ENCODE measurements at regions not wholly inside any gene's neighbourhood (a gene's known extent, or its start where the extent isn't known, plus 50 kb on each side); places are given as distances from the start of the nearest gene placed in this dataset.

DNA sequence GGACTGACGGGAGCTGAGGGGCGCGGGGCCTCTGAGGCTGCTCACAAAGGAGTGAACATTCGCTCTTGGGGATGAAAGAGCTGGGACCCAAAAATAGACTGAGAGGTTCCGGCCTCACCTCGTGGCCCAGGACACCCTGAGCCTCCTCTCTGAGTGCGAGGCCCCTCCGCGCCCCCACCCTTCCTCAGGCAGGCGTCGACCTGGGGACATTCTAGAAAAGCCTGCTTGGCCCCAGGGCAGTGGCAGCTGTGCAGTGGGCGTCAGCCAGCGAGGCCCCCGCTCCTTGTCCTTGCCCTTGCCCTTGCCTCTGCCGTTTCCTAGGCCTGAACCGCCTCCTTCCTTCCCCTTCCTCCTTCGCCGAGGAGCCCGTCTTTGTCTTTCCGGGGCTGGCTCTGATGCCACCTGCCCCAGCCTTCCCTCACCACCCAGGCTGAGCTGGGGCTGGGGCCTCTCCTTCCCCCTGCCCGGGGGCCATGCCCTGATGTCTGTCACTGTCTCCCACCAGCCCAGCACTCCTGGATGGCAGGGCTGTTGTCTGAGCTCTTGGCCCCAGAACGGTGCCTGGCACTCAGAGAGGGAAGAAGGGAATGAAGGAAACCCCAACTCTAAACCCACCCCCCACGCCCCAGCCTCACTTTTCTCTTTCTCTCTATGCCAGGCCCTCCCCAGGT is 208.2 kb upstream of the RTL1 start:
- Histone ChIP-seq H3K27ac (ENCODE audit: low read length) (no peak overlapping the region), H3K4me3 (ENCODE audit: low read length) (no peak overlapping the region), H3K36me3 (ENCODE audit: control insufficient read depth, insufficient read depth, low read length) (no peaks in the 10 kb centered on the region), H3K4me1 (ENCODE audit: control insufficient read depth, insufficient read depth, low read length) (peaks cover 1% of the 10 kb centered on the region; the same call in 1 of the 2 replicates), H3K9me3 (ENCODE audit: control insufficient read depth, insufficient read depth, low read length) (no peaks in the 10 kb centered on the region), H3K27me3 (ENCODE audit: control insufficient read depth, insufficient read depth, low read length) (no peaks in the 10 kb centered on the region)
- DNase-seq (ENCODE audit: low read depth, low spot score): no peak
- WGBS (ENCODE audit: insufficient coverage, insufficient read length): no CpG with 5 or more reads among the region's 23 CpGs

DNA sequence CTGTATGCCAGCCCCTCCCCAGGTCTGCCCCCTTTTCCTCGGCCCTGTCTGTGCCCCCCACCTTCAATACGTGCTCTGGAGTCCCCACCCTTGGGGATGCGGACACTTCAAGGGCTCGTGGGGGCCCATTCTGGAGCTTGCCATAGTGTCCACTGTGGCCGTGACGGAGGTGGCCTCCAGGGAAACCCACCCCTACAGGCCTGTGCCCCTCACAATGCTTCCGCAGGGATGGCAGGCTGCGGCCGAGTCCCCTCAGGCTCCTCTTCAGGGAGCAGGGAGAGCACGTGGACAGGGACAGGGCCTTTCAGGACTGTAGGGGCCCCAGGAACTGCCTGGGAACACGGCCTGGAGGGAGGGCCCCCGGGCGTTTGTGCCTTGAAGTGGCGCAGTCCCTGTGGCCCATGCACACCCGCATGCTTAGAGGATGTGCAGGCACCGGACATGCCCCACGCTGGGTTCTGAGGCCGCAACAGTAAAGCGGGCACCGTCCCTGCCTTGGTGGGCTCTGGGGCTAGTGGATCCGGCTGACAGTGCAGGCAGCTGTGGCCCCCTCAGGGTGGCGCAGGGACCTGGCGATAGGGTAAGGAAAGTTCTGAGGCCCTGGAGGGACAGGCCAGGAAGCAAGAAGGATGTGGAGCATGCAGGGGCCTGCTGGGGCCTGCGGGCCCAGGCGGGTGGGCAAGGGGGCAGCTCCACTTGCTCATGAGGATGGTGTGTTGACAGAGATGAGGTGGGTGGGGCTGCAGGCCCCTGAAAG is 209.0 kb upstream of the RTL1 start:
- Histone ChIP-seq H3K4me1 (ENCODE audit: control insufficient read depth, insufficient read depth, low read length) (peaks cover 1% of the 10 kb centered on the region; the same call in 1 of the 2 replicates), H3K4me3 (ENCODE audit: low read length) (no peak overlapping the region), H3K27ac (ENCODE audit: low read length) (no peak overlapping the region), H3K9me3 (ENCODE audit: control insufficient read depth, insufficient read depth, low read length) (no peaks in the 10 kb centered on the region), H3K36me3 (ENCODE audit: control insufficient read depth, insufficient read depth, low read length) (no peaks in the 10 kb centered on the region), H3K27me3 (ENCODE audit: control insufficient read depth, insufficient read depth, low read length) (no peaks in the 10 kb centered on the region)
- WGBS (ENCODE audit: insufficient coverage, insufficient read length): no CpG with 5 or more reads among the region's 25 CpGs
- no peak for DNase-seq (ENCODE audit: low read depth, low spot score)

DNA sequence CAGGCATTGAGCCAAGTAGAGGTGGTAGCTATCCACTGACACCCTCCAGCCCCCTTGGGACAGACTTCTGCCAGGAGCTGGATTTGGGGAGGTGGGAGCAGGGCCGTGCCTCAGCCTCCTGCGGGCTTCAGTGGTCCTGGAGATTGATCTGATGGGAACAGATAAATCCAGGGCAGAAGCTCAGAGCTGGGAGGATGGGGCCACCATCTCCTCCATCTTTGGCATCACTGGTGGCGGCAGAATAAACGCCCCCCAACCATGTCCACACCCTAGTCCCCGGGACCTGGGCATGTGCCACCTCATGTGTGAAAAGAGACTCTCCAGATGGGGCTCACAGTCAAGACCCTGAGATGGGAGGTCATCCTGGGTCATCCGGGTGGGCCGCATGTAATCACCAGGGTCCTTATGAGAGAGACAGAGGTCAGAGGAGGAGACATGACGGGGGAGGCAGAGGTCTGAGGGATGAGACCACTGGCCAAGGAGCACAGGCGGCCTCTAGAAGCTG is 209.6 kb upstream of the RTL1 start:
- H3K4me3 ChIP-seq (ENCODE audit: low read length): no peak overlapping the region
- H3K36me3 ChIP-seq (ENCODE audit: control insufficient read depth, insufficient read depth, low read length): no peaks in the 10 kb centered on the region
- no peak overlapping the region for H3K27ac ChIP-seq (ENCODE audit: low read length)
- no CpG with 5 or more reads among the region's 9 CpGs for WGBS (ENCODE audit: insufficient coverage, insufficient read length)
- no peaks in the 10 kb centered on the region for H3K27me3 ChIP-seq (ENCODE audit: control insufficient read depth, insufficient read depth, low read length)
- no peak for DNase-seq (ENCODE audit: low read depth, low spot score)
- H3K9me3 ChIP-seq (ENCODE audit: control insufficient read depth, insufficient read depth, low read length): no peaks in the 10 kb centered on the region
- peaks cover 1% of the 10 kb centered on the region; the same call in 1 of the 2 replicates for H3K4me1 ChIP-seq (ENCODE audit: control insufficient read depth, insufficient read depth, low read length)

DNA sequence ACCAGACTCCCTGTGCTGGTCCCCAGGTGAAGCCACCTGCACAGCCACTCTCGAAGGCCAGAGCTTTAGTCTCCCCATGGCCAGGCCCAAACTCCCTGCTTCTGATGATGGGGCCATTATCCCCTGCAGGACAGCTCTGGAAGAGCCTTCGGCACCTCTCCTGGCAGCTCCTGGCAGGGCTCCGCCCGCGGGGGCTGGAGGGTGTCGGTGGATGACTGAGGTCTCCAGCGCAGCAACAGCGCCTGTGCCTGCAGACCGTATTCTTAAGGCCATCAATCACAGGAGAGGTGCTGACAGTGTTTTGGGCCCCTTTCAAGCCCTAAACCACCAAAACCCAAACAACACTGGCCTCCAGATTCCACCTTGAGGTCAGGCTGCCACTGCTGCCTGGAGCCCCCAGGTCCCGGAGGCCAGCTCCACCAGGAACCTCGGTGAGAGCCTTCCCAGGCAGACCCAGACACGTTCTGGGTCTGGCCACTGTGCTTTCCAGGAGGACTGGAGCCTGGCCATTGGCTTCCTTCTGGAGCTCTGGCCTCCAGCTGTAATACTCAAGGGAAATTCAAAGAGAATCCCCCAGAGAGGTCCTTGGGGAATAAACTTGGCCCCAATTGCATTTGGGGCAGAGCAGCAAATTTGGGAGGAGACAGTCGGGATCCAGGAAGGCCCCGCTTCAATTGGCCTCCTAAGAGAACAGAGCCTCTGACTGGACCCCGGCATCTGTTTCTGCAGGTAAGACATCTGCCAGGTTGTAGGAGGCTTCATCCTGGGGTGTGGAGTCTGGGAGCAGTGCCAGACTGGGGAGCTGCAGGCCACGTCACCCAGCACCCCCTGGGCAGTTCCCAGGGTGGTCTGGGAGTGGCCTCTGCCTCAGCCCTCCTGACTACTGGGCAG is 210.6 kb upstream of the RTL1 start:
- H3K27ac ChIP-seq (ENCODE audit: low read length): no peak overlapping the region
- no peaks in the 10 kb centered on the region for H3K27me3 ChIP-seq (ENCODE audit: control insufficient read depth, insufficient read depth, low read length)
- no peaks in the 10 kb centered on the region for H3K9me3 ChIP-seq (ENCODE audit: control insufficient read depth, insufficient read depth, low read length)
- DNase-seq (ENCODE audit: low read depth, low spot score): no peak
- H3K4me3 ChIP-seq (ENCODE audit: low read length): no peak overlapping the region
- H3K4me1 ChIP-seq (ENCODE audit: control insufficient read depth, insufficient read depth, low read length): peaks cover 1% of the 10 kb centered on the region; the same call in 1 of the 2 replicates
- no peaks in the 10 kb centered on the region for H3K36me3 ChIP-seq (ENCODE audit: control insufficient read depth, insufficient read depth, low read length)
- WGBS (ENCODE audit: insufficient coverage, insufficient read length): no CpG with 5 or more reads among the region's 16 CpGs

GRCh38 chr14:101114726-101115515 is 211.4 kb upstream of the RTL1 start:
- Histone ChIP-seq H3K27me3 (ENCODE audit: control insufficient read depth, insufficient read depth, low read length) (no peaks in the 10 kb centered on the region), H3K27ac (ENCODE audit: low read length) (no peak overlapping the region), H3K4me3 (ENCODE audit: low read length) (no peak overlapping the region), H3K9me3 (ENCODE audit: control insufficient read depth, insufficient read depth, low read length) (no peaks in the 10 kb centered on the region), H3K4me1 (ENCODE audit: control insufficient read depth, insufficient read depth, low read length) (peaks cover 1% of the 10 kb centered on the region; the same call in 1 of the 2 replicates), H3K36me3 (ENCODE audit: control insufficient read depth, insufficient read depth, low read length) (no peaks in the 10 kb centered on the region)
- no CpG with 5 or more reads among the region's 19 CpGs for WGBS (ENCODE audit: insufficient coverage, insufficient read length)
- DNase-seq (ENCODE audit: low read depth, low spot score): no peak

DNA sequence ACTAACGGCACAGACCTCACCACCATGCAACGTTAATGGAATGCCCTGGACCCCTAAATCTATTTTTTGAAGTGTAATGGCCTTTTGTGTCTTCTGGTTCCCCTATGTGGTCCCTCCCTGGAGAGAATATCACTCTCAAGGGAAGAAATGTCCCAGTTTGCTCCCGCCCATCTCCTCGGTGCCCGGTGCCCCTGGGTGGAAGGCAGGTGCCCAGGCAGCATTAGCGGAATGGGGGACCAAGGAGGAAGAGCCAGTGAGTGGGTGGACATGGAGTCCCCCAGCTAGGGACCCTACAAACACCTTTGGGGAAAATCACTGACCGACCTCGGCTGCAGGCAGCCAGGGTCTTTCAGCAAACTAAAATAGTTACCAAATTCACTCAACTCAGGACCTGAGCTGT is 212.1 kb upstream of the RTL1 start:
- Histone ChIP-seq H3K36me3 (ENCODE audit: control insufficient read depth, insufficient read depth, low read length) (no peaks in the 10 kb centered on the region), H3K4me1 (ENCODE audit: control insufficient read depth, insufficient read depth, low read length) (peaks cover 1% of the 10 kb centered on the region; the same call in 1 of the 2 replicates), H3K27ac (ENCODE audit: low read length) (no peak overlapping the region), H3K4me3 (ENCODE audit: low read length) (no peak overlapping the region), H3K27me3 (ENCODE audit: control insufficient read depth, insufficient read depth, low read length) (no peaks in the 10 kb centered on the region), H3K9me3 (ENCODE audit: control insufficient read depth, insufficient read depth, low read length) (no peaks in the 10 kb centered on the region)
- DNase-seq (ENCODE audit: low read depth, low spot score): no peak
- no CpG with 5 or more reads among the region's 8 CpGs for WGBS (ENCODE audit: insufficient coverage, insufficient read length)

DNA sequence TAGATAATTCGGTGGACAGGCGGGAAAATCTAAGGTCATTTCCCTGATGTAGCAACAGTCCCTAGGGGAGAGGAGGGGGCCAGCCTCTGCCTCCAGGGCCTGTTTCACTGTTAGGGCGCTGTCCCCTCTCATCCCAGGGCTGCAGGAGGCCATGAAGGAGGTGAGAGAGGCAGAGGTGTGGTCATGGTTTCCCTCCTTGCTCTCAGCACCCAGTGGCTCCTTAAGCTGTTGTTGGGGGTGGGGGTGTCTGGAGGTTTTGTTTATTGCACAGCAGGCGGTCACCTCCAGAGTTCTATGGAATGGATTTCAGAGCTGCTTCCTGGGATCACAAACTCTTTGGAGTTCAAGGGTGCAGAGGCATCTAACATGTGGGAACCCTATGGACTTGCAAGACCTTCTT is 212.5 kb upstream of the RTL1 start:
- Histone ChIP-seq H3K27me3 (ENCODE audit: control insufficient read depth, insufficient read depth, low read length) (no peaks in the 10 kb centered on the region), H3K36me3 (ENCODE audit: control insufficient read depth, insufficient read depth, low read length) (no peaks in the 10 kb centered on the region), H3K9me3 (ENCODE audit: control insufficient read depth, insufficient read depth, low read length) (no peaks in the 10 kb centered on the region), H3K4me3 (ENCODE audit: low read length) (no peak overlapping the region), H3K4me1 (ENCODE audit: control insufficient read depth, insufficient read depth, low read length) (peaks cover 1% of the 10 kb centered on the region; the same call in 1 of the 2 replicates), H3K27ac (ENCODE audit: low read length) (no peak overlapping the region)
- DNase-seq (ENCODE audit: low read depth, low spot score): no peak
- WGBS (ENCODE audit: insufficient coverage, insufficient read length): no CpG with 5 or more reads among the region's 4 CpGs

DNA sequence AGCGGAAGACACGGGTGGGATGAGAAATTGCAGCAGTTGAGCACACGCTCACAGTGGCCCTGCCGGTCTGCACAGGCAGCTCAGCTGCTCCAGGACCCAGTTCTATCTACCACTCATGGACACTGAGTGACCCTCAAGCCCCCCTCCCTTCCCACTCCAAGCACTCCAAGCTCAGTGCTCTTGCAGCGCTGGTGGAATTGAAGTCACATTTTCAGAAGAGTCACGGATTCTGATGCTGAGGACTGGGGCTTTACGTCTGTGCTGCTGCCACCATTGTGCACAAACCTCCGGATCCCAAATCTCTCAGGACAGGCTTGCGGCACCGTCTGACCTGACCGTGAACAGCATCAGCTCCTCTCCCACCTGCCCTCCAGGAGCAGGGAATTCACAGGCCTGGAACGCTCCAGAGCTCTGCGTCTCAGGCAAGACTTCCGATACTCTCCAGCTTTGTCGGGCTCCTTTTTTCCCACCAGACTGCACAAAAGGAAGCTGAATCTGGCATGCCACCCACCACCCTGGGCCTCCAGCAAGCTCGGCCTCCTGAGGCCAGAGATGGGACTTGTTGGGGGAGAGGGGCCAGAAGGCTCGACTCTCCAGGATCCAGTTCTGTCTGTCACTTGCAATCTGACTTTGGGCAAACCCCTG is 213.1 kb upstream of the RTL1 start:
- no peak for DNase-seq (ENCODE audit: low read depth, low spot score)
- no peak overlapping the region for H3K27ac ChIP-seq (ENCODE audit: low read length)
- no peaks in the 10 kb centered on the region for H3K9me3 ChIP-seq (ENCODE audit: control insufficient read depth, insufficient read depth, low read length)
- no peak overlapping the region for H3K4me3 ChIP-seq (ENCODE audit: low read length)
- no CpG with 5 or more reads among the region's 17 CpGs for WGBS (ENCODE audit: insufficient coverage, insufficient read length)
- peaks cover 1% of the 10 kb centered on the region; the same call in 1 of the 2 replicates for H3K4me1 ChIP-seq (ENCODE audit: control insufficient read depth, insufficient read depth, low read length)
- no peaks in the 10 kb centered on the region for H3K36me3 ChIP-seq (ENCODE audit: control insufficient read depth, insufficient read depth, low read length)
- H3K27me3 ChIP-seq (ENCODE audit: control insufficient read depth, insufficient read depth, low read length): no peaks in the 10 kb centered on the region

DNA sequence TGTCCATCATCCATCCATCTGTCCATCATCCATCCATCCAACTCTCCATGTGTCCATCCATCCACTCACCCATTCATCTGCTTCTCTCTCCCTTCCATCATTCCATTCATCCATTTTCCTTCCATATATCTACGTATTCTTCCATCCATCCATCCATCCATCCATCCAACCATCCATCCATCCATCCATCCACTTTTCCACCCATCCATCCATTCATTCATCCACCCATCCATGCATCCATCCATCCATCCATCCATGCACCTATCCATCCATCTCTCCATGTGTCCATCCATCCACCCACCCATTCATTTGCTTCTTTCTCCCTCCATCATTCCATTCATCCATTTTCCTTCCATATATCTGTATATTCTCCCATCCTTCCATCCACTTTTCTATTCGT is 214.0 kb upstream of the RTL1 start:
- WGBS (ENCODE audit: insufficient coverage, insufficient read length): 95% methylated on average over 2 of the region's 2 CpGs
- Histone ChIP-seq H3K4me1 (ENCODE audit: control insufficient read depth, insufficient read depth, low read length) (peaks cover 1% of the 10 kb centered on the region; the same call in 1 of the 2 replicates), H3K9me3 (ENCODE audit: control insufficient read depth, insufficient read depth, low read length) (no peaks in the 10 kb centered on the region), H3K4me3 (ENCODE audit: low read length) (no peak overlapping the region), H3K27ac (ENCODE audit: low read length) (no peak overlapping the region), H3K36me3 (ENCODE audit: control insufficient read depth, insufficient read depth, low read length) (no peaks in the 10 kb centered on the region), H3K27me3 (ENCODE audit: control insufficient read depth, insufficient read depth, low read length) (no peaks in the 10 kb centered on the region)
- DNase-seq (ENCODE audit: low read depth, low spot score): no peak
